AG09309 (cell line): ENCODE measurements at regions not wholly inside any gene's neighbourhood (a gene's known extent, or its start where the extent isn't known, plus 50 kb on each side); places are given as distances from the start of the nearest gene placed in this dataset.
"Not testable (repeated sequence)": the region's sequence is repeated elsewhere in the genome, so short reads cannot be mapped to it uniquely, and the experiment has no call there.

Source experiments
- DNase-seq: peaks from one replicate; pipeline ENCODE4 v3.0.0-alpha.2; 2010; ENCODE audit warnings: low read depth
- H3K4me3 ChIP-seq: 2 replicates; pipeline ENCODE4 v1.5.1; 2011; ENCODE audit warnings: mild to moderate bottlenecking, low read depth, low read length, moderate library complexity; ENCODE audit not compliant: control insufficient read depth
- TF ChIP-seq, protein P1 (sequence below): IDR thresholded peaks from 2 replicates; pipeline ENCODE4 v1.5.1; 2011; ENCODE audit warnings: mild to moderate bottlenecking, low read depth, low read length, inconsistent platforms; ENCODE audit not compliant: insufficient read depth, control insufficient read depth; ENCODE audit errors: missing control alignments

DNA sequence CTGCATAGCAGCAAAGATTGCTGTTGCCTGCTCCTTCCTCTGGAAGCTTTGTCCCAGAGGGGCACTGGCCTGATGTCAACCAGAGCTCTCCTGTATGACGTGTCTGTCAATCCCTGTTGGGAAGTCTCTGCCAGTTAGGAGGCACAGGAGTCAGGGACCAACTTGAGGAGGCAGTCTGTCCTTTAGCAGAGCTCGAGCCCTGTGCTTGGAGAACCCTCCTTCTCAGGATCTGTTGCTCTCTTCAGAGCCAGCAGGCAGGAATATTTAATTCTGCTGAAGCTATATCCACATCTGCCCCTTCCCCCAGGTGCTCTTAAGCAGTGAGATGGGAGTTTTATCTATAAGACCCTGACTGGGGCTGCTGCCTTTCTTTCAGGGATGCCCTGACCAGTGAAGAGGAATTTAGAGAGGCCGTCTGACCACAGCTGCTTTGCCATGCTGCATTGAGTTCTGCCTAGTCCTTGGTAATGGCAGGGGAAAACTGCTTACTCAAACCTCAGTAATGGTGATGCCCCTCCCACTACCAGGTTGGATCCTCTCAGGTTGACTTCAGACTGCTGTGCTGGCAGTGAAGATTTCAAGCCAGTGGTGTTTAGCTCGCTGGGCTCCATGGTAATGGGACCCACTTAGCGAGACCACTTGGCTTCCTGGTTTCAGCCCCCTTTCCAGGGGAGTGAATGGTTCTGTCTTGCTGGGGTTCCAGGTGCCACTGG lies 218.6 kb upstream of the SLC38A2 start:
- TF ChIP-seq, protein P1, sequence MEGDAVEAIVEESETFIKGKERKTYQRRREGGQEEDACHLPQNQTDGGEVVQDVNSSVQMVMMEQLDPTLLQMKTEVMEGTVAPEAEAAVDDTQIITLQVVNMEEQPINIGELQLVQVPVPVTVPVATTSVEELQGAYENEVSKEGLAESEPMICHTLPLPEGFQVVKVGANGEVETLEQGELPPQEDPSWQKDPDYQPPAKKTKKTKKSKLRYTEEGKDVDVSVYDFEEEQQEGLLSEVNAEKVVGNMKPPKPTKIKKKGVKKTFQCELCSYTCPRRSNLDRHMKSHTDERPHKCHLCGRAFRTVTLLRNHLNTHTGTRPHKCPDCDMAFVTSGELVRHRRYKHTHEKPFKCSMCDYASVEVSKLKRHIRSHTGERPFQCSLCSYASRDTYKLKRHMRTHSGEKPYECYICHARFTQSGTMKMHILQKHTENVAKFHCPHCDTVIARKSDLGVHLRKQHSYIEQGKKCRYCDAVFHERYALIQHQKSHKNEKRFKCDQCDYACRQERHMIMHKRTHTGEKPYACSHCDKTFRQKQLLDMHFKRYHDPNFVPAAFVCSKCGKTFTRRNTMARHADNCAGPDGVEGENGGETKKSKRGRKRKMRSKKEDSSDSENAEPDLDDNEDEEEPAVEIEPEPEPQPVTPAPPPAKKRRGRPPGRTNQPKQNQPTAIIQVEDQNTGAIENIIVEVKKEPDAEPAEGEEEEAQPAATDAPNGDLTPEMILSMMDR: no peak
- H3K4me3 ChIP-seq: no peak overlapping the region
- no peak for DNase-seq

DNA sequence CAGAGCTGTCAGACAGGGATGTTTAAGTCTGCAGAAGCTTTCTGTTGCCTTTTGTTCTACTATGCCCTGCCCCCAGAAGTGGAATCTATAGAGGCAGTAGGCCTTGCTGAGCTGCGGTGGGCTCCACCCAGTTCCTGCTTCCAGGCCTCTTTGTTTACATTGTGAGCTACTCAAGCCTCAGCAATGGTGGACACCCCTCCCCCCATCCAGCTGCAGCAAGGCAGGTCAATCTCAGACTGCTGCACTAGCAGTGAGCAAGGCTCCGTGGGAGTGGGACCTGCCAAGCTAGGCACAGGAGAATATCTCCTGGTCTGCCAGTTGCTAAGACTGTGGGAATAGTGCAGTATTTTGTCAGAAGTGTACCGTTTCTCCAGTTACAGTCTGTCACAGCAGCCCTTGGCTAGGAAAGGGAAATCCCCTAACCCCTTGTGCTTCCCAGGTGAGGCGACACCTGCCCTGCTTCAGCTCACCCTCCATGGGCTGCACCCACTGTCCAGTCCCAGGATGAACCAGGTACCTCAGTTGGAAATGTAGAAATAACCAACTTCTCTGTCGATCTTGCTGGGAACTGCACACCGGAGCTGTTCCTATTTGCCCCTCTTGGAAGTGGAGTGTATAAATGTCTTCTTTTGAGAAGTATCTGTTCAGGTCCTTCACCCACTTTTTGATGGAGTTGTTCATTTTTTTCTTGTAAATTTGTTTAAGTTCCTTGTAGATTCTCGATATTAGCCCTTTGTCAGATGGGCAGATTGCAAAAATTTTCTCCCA lies 213.5 kb upstream of the SLC38A2 start:
- no peak for DNase-seq
- H3K4me3 ChIP-seq: no peak overlapping the region

GRCh38 chr12:46584098-46584497 lies 211.5 kb upstream of the SLC38A2 start:
- not testable (repeated sequence) for DNase-seq, H3K4me3 ChIP-seq

More for the DNA sequence above, 213.5 kb upstream of the SLC38A2 start:
- TF ChIP-seq, protein P1: no peak

- not testable (repeated sequence) for H3K4me3 ChIP-seq
Observed at GRCh38 chr12:46581990-46582389, 209.4 kb upstream of the SLC38A2 start.

DNA sequence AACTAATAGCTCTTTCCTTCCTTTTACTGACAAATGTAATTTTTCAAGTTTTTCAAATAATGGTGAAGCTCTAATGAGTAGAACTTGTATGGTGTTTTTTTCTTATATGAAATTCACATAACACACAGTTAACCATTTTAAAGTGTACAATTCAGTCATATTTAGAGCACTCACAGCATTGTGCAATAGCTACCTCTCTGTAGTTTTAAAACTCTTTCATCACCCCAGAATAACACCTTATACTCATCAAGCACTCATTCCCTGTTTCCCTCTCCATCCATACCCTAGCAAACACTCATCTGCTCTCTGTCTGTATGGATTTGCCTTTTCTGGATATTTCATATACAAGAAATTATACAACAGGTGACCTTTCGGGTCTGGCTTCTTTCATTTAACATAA lies 207.9 kb upstream of the SLC38A2 start:
- no peak for DNase-seq
- no peak overlapping the region for H3K4me3 ChIP-seq
- TF ChIP-seq, protein P1: no peak

More at GRCh38 chr12:46581990-46582389, 209.4 kb upstream of the SLC38A2 start:
- not testable (repeated sequence) for DNase-seq

DNA sequence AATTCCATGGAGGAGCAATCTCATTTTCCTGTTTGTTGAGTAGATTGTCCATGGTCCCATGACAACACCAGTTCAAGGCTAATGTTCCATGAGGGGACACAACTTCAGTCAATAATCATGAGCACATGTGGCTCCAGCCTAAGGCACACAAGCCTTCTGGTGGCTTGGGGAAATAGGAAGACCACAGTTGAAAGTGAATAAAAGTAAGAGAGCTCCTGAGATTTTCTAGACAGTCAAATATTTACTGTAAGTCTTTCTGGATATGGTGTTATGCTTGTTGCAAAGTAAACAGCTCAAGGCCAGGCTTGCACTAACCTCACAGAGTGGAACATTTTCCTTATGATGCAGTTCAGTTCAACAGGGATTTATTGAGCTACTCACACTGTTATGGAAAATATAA lies 206.9 kb upstream of the SLC38A2 start:
- TF ChIP-seq, protein P1: no peak
- H3K4me3 ChIP-seq: no peak overlapping the region
- DNase-seq: no peak

DNA sequence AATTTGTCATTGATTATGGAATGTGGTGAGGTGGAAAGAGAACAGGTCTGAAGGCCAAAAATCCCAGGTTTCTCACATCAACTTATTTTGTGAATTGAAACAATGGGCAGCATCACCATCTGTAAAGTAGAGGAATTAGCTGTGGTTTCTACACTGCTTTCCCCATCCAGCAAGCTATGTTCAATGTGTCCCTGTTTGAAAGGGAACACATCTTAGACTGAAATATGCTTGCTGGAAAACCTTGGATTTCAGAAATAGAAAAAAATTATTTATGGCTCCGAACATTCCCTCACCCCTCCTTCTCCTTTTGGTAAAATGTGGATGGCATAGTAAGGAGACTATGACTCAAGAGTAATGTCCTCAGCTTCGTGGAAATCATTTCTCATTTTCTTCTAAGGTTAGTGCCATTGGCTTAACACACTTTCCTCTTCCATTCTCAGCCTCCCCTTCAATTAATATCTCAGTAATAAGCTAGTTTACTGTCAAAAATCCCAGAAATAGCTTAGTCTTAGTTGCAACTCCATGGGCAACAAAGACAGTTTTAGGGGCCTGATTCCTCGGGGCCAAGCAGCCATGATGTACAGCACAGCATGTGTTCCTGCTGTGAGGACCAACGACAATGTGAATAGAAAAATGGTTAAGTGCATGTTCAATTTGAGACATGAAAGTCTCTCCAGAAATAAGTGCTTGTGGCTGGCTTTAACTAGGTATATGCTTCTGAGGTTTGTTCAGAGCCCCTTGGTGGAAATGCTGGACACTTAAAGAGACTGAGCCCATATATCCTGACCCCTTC lies 205.8 kb upstream of the SLC38A2 start:
- TF ChIP-seq, protein P1: no peak
- no peak overlapping the region for H3K4me3 ChIP-seq
- no peak for DNase-seq
